Mucosa of stomach (tissue), 1 donor: ENCODE measurements at regions not wholly inside any gene's neighbourhood (a gene's known extent, or its start where the extent isn't known, plus 50 kb on each side); places are given as distances from the start of the nearest gene placed in this dataset.
A peak's percentile ranks its signal among the peaks of the same experiment; 100 is the strongest.
"Not testable (repeated sequence)": the region's sequence is repeated elsewhere in the genome, so short reads cannot be mapped to it uniquely, and the experiment has no call there.

Experiments
- H3K27me3 ChIP-seq: one replicate; pipeline ENCODE4 v1.7.0; 2013; ENCODE audit warnings: mild to moderate bottlenecking, low read length; ENCODE audit not compliant: control insufficient read depth, insufficient read depth
- H3K36me3 ChIP-seq: one replicate; pipeline ENCODE4 v1.7.0; 2013; ENCODE audit warnings: low read length; ENCODE audit not compliant: control insufficient read depth, insufficient read depth
- H3K4me1 ChIP-seq: one replicate; pipeline ENCODE4 v1.7.0; 2013; ENCODE audit warnings: mild to moderate bottlenecking, low read length; ENCODE audit not compliant: control insufficient read depth, insufficient read depth
- H3K4me3 ChIP-seq: one replicate; pipeline ENCODE4 v1.7.0; 2013; ENCODE audit warnings: low read length
- H3K9ac ChIP-seq: one replicate; pipeline ENCODE4 v1.7.0; 2013; ENCODE audit warnings: mild to moderate bottlenecking, low read length, moderate library complexity
- H3K9me3 ChIP-seq: one replicate; pipeline ENCODE4 v1.7.0; 2013; ENCODE audit warnings: mild to moderate bottlenecking, low read length, moderate library complexity; ENCODE audit not compliant: control insufficient read depth
- donor health status: Pancreatic carcinoma.

DNA sequence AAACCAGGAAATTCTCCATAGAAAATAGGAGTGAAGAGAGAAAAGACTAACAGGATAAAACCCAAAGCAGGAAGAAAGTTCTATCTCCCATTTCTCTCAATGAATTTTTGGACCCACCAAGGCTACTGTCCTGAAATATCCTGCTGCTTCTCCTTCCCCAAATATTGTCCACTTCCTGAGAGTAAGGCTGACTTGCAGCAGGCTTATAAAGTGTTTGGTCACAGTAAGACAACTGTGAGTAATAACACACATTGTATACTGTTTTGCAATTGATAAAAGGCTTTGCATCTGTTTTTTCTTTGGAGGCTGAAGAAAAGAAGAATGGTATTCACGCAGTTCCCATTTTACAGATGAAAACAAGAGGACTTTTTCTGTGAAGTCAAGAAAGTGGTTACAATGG is 52.8 kb downstream of the FOXD4L6 start:
- not testable (repeated sequence) for H3K36me3 ChIP-seq, H3K4me1 ChIP-seq, H3K9ac ChIP-seq, H3K4me3 ChIP-seq, H3K9me3 ChIP-seq
- H3K27me3 ChIP-seq: peaks cover 17% of the 10 kb centered on the region

DNA sequence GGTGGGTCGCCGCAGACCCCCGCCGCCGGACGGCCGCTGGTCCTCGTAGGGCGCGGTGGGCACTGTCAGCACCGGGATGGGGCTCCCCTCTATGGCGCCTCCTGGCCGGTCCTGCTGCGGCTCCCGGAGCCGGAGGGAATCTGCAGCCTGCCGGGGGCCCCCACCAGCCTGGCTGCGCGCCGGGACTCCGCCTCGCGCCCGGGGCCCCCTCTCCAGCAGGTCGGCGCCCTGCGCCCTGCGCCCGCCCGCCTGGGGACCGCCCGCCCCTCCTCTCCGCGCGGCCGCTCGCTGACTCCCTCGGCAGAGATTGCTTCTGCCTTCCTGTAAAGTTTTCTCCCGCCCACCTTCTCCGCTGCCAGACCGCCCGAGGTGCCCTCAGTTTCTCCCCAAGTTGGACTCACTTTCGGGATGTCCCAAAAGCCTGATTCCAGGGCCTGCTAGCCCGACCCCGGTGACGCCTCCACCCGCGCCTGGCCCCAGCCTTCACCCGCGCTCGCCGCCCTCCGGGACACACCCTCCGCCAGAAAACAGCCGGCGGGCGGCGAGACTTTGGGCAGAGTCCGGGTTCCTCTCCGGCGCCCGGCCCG is 54.0 kb downstream of the FOXD4L6 start:
- not testable (repeated sequence) for H3K36me3 ChIP-seq, H3K4me1 ChIP-seq, H3K4me3 ChIP-seq, H3K9me3 ChIP-seq
- peak overlapping the region; percentile 28 for H3K9ac ChIP-seq
- peaks cover 17% of the 10 kb centered on the region for H3K27me3 ChIP-seq

- peaks cover 17% of the 10 kb centered on the region for H3K27me3 ChIP-seq
- not testable (repeated sequence) for H3K4me1 ChIP-seq, H3K36me3 ChIP-seq, H3K9me3 ChIP-seq, H3K4me3 ChIP-seq, H3K9ac ChIP-seq
These were observed 54.8 kb downstream of the FOXD4L6 start for GRCh38 chr9:41073471-41074243.

GRCh38 chr9:41064125-41064795 is 64.2 kb downstream of the FOXD4L6 start:
- not testable (repeated sequence) for H3K36me3 ChIP-seq, H3K9me3 ChIP-seq, H3K4me3 ChIP-seq, H3K27me3 ChIP-seq, H3K4me1 ChIP-seq, H3K9ac ChIP-seq

GRCh38 chr9:41063243-41063642 is 65.2 kb downstream of the FOXD4L6 start:
- H3K4me1 ChIP-seq: not testable (repeated sequence)

DNA sequence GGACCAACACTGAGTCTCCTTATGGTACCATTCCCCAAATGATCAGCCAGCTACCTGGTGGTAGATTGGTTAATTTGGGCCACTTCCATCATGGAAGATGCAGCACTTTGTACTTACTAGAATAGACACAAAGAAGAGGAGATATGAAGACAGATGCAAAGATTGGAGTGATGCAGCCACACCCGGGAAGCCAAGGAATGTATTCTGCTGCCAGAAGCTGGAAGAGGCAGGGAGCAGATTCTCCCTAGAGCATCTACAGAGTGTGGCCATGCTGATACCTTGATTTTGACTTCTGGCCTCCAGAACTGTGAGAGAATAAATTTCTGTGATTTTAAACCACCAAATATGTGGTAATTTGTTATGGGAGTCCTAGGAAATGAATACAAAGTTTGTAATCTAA is 68.9 kb downstream of the FOXD4L6 start:
- not testable (repeated sequence) for H3K4me1 ChIP-seq, H3K36me3 ChIP-seq

More at GRCh38 chr9:41063243-41063642, 65.2 kb downstream of the FOXD4L6 start:
- H3K4me3 ChIP-seq, H3K27me3 ChIP-seq, H3K9me3 ChIP-seq, H3K9ac ChIP-seq, H3K36me3 ChIP-seq: not testable (repeated sequence)

DNA sequence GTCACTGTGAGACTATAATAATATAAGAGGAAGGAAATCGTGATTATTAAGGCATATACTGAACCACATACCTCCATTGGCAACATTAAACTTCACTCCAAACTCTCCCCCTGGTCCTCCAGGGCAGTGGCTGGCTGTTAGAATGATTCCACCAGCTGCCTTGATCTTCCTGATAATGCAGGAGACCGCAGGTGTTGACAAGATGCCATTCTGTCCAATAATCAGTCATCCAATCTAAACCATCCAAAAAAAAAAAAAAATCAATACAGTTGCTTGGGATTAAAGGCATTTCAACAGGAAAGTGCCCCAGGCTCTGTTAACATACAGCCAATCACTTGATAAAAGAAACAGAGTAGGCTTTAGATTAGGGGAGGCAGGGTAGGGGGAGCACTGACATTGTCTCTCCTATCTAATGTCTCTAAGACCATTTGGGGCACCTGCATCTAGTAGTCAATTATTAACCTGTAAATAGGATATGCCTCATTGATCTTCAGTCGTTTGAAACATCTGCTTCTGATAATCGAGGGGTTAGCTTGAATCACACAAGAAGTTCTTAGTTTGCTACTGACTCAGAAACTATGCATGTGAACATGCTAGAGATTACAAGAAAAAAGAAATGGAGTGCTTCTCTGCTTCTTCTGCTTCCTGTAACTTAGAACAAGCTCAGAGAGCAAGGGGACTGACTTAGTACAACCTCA is 74.7 kb downstream of the FOXD4L6 start:
- H3K4me3 ChIP-seq, H3K9ac ChIP-seq, H3K27me3 ChIP-seq, H3K36me3 ChIP-seq, H3K9me3 ChIP-seq, H3K4me1 ChIP-seq: not testable (repeated sequence)

More for the DNA sequence above, 68.9 kb downstream of the FOXD4L6 start:
- H3K9ac ChIP-seq, H3K4me3 ChIP-seq, H3K27me3 ChIP-seq, H3K9me3 ChIP-seq: not testable (repeated sequence)

DNA sequence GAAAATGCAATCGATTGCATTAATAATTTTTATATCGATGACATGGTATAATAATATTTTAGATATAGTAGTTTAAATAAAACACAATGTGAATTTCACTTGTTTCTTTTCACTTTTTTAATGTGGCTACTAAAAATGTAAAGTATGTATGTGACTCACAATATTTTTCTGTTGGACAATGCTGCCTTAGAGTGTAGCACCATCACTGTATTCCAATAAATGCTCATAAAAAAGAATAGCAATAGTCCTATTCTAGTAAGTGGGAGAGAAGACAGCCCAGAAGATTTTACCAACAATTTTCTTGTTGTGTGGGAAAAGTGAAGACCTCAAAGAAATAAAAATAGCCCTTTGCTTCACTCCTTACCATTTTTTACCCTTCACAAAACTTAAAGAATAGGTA is 79.8 kb downstream of the FOXD4L6 start:
- not testable (repeated sequence) for H3K9me3 ChIP-seq, H3K27me3 ChIP-seq, H3K9ac ChIP-seq, H3K36me3 ChIP-seq, H3K4me3 ChIP-seq, H3K4me1 ChIP-seq

DNA sequence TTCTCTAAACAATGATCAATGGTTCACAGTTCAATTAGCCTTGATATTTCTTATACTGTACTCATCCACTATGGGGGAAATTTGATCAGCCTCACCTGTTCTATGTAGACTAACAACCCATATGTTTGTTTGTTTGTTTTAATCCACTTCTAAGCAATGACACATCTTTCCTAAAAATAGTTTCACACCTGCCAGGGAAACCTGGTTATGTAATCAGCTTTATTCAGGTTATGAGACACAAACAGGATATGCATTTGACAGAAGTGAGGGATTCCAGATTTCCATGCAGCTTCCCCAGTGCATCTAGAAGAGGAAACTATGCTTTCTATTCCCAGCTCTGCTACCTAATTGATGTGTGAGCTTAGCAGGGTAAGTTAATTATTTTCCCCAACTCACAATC is 80.7 kb downstream of the FOXD4L6 start:
- H3K9ac ChIP-seq, H3K9me3 ChIP-seq: not testable (repeated sequence)

GRCh38 chr9:41044930-41045329 is 83.6 kb downstream of the FOXD4L6 start:
- not testable (repeated sequence) for H3K4me3 ChIP-seq, H3K36me3 ChIP-seq

More for the DNA sequence above, 80.7 kb downstream of the FOXD4L6 start:
- not testable (repeated sequence) for H3K4me3 ChIP-seq, H3K4me1 ChIP-seq, H3K36me3 ChIP-seq, H3K27me3 ChIP-seq

DNA sequence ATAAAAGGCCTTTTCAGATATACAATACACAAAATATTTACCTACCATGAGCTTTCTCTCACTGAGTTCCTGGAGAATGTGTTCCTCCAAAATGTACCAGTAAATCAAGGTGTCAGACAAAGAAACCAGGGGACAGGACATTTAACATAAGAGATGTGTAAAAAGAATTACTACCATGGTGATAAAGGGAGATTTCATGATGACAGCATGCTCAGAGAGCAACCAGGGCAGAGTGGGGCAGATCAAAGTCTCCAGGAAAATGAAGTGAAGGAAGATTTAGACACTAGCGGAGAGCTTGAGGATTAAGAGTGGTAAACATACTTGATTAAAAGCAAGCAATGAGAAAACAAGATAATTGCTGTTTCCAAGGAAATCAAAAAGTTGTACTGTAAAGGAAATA is 85.0 kb downstream of the FOXD4L6 start:
- not testable (repeated sequence) for H3K36me3 ChIP-seq, H3K9me3 ChIP-seq, H3K4me1 ChIP-seq, H3K9ac ChIP-seq, H3K4me3 ChIP-seq, H3K27me3 ChIP-seq

More at GRCh38 chr9:41044930-41045329, 83.6 kb downstream of the FOXD4L6 start:
- H3K4me1 ChIP-seq, H3K9ac ChIP-seq, H3K27me3 ChIP-seq, H3K9me3 ChIP-seq: not testable (repeated sequence)

DNA sequence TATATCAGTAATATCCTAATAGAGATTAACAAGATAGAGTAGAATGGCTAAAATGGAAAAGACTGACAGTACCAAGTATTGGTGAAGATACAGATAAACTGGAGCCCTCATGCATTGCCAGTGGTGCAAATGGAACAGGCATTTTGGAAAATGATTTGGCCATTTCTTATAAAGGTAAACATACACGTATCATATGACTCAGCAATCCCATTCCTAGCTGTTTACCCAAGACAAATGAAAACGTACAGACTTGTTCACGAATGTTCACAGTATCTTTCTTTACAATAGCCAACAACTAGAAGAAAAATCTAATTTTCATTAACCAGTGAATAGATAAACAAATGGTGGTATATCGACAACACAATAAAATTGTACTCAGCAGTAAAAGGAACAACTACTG is 86.4 kb downstream of the FOXD4L6 start:
- not testable (repeated sequence) for H3K9ac ChIP-seq, H3K4me1 ChIP-seq, H3K4me3 ChIP-seq, H3K27me3 ChIP-seq, H3K9me3 ChIP-seq, H3K36me3 ChIP-seq
